GM12892 (cell line): ENCODE measurements at regions not wholly inside any gene's neighbourhood (a gene's known extent, or its start where the extent isn't known, plus 50 kb on each side); places are given as distances from the start of the nearest gene placed in this dataset.
"Not testable (repeated sequence)": the region's sequence is repeated elsewhere in the genome, so short reads cannot be mapped to it uniquely, and the experiment has no call there.

Source experiments
- DNase-seq: peaks from one replicate; pipeline ENCODE4 v3.0.0; 2011; ENCODE audit not compliant: insufficient read length
- FAIRE-seq: peaks from 2 replicates; lab custom pipeline; 2011; peaks lifted over from hg19 to GRCh38; lab: Jason Lieb, UNC
- POLR2A ChIP-seq: IDR thresholded peaks from 2 replicates; pipeline ENCODE4 v1.6.1; 2011; ENCODE audit warnings: low read depth, low read length, control low read depth
- POLR2AphosphoS5 ChIP-seq: IDR thresholded peaks from 2 replicates; pipeline ENCODE4 v1.6.1; 2011; ENCODE audit warnings: low read depth, low read length, control low read depth
- TAF1 ChIP-seq: IDR thresholded peaks from 2 replicates; pipeline ENCODE4 v1.6.1; 2011; ENCODE audit warnings: low read depth, mild to moderate bottlenecking, control low read depth, low read length, borderline replicate concordance

- no peak for DNase-seq
- TF ChIP-seq TAF1 = no peak
- no peak for TF ChIP-seq POLR2A
- TF ChIP-seq POLR2AphosphoS5 = no peak
- no peak for FAIRE-seq
Measured at GRCh38 chr6:100322886-100323285, 141.8 kb downstream of the SIM1 start.

- no peak for FAIRE-seq
- no peak for DNase-seq
- TF ChIP-seq POLR2A = no peak
- no peak for TF ChIP-seq TAF1
- no peak for TF ChIP-seq POLR2AphosphoS5
Measured at GRCh38 chr6:100320686-100321085, 144.0 kb downstream of the SIM1 start.

GRCh38 chr6:100317031-100317430 lies 147.7 kb downstream of the SIM1 start:
- FAIRE-seq = no peak

GRCh38 chr6:100314186-100314585 lies 150.5 kb downstream of the SIM1 start:
- TF ChIP-seq TAF1 = no peak
- TF ChIP-seq POLR2A = no peak
- TF ChIP-seq POLR2AphosphoS5 = no peak
- no peak for FAIRE-seq
- no peak for DNase-seq

More at GRCh38 chr6:100317031-100317430, 147.7 kb downstream of the SIM1 start:
- TF ChIP-seq POLR2A (no peak), POLR2AphosphoS5 (no peak), TAF1 (no peak)
- DNase-seq = no peak

- TF ChIP-seq POLR2A = no peak
- no peak for TF ChIP-seq POLR2AphosphoS5
- TF ChIP-seq TAF1 = no peak
Measured at GRCh38 chr6:100311707-100312251, 152.9 kb downstream of the SIM1 start.

GRCh38 chr6:100309174-100309573 lies 155.5 kb downstream of the SIM1 start:
- FAIRE-seq (no peak), DNase-seq (no peak)
- TF ChIP-seq POLR2A (no peak), POLR2AphosphoS5 (no peak), TAF1 (no peak)

More at GRCh38 chr6:100311707-100312251, 152.9 kb downstream of the SIM1 start:
- DNase-seq = no peak
- no peak for FAIRE-seq

GRCh38 chr6:100307561-100307960 lies 157.2 kb downstream of the SIM1 start:
- no peak for DNase-seq
- no peak for FAIRE-seq
- TF ChIP-seq TAF1 (no peak), POLR2AphosphoS5 (no peak), POLR2A (no peak)

GRCh38 chr6:100305209-100305869 lies 159.4 kb downstream of the SIM1 start:
- FAIRE-seq (no peak), DNase-seq (no peak)
- TF ChIP-seq POLR2AphosphoS5 (no peak), POLR2A (no peak), TAF1 (no peak)

- DNase-seq = no peak
- no peak for FAIRE-seq
- TF ChIP-seq POLR2AphosphoS5 (no peak), POLR2A (no peak)
Measured at GRCh38 chr6:100304575-100304974, 160.1 kb downstream of the SIM1 start.

- DNase-seq (no peak), FAIRE-seq (no peak)
- TF ChIP-seq POLR2AphosphoS5 (no peak), TAF1 (no peak), POLR2A (no peak)
Measured at GRCh38 chr6:100301731-100302130, 163.0 kb downstream of the SIM1 start.

GRCh38 chr6:100300221-100300736 lies 164.4 kb downstream of the SIM1 start:
- no peak for FAIRE-seq
- no peak for DNase-seq

GRCh38 chr6:100296810-100297544 lies 167.7 kb downstream of the SIM1 start:
- no peak for DNase-seq
- no peak for FAIRE-seq
- no peak for TF ChIP-seq POLR2AphosphoS5
- no peak for TF ChIP-seq TAF1

More at GRCh38 chr6:100300221-100300736, 164.4 kb downstream of the SIM1 start:
- TF ChIP-seq POLR2A (no peak), TAF1 (no peak), POLR2AphosphoS5 (no peak)

- DNase-seq, FAIRE-seq: not testable (repeated sequence)
Measured at GRCh38 chr6:100295172-100295571, 169.5 kb downstream of the SIM1 start.
